NOMO-1 treated with DMSO at 0.1 percent for 48 hours (cell line): ENCODE measurements at regions not wholly inside any gene's neighbourhood (a gene's known extent, or its start where the extent isn't known, plus 50 kb on each side); places are given as distances from the start of the nearest gene placed in this dataset.

Experiments used
- DNase-seq: peaks from one replicate; lab custom pipeline; 2025; ENCODE audit not compliant: unreplicated experiment; lab: John Stamatoyannopoulos, UW

GRCh38 chr3:161444694-161445077 is 51.9 kb upstream of the OTOL1 start:
- no peak for DNase-seq

GRCh38 chr3:161443921-161444693 is 52.5 kb upstream of the OTOL1 start:
- no peak for DNase-seq

GRCh38 chr3:161430307-161430706 is 59.0 kb upstream of the SPTSSB start:
- DNase-seq: no peak

- DNase-seq: no peak
Measured at GRCh38 chr3:161427347-161427746, 56.0 kb upstream of the SPTSSB start.

GRCh38 chr3:161426758-161427157 is 55.4 kb upstream of the SPTSSB start:
- no peak for DNase-seq

- DNase-seq: peak; percentile 66
Measured at GRCh38 chr3:161423911-161424522, 52.7 kb upstream of the SPTSSB start.

- no peak for DNase-seq
Measured at GRCh38 chr3:161422171-161422700, 50.9 kb upstream of the SPTSSB start.
